T follicular helper cell (primary cell): ENCODE measurements at regions not wholly inside any gene's neighbourhood (a gene's known extent, or its start where the extent isn't known, plus 50 kb on each side); places are given as distances from the start of the nearest gene placed in this dataset.

Source experiments
- DNase-seq: peaks from one replicate; pipeline ENCODE4 v3.0.0-alpha.2; 2020; ENCODE audit warnings: low read depth

GRCh38 chrX:42725196-42725595, 52.8 kb downstream of the PPP1R2C start:
- no peak for DNase-seq

- no peak for DNase-seq
Observed at GRCh38 chrX:42720209-42720608, 57.8 kb downstream of the PPP1R2C start.

GRCh38 chrX:42715701-42716262, 62.2 kb downstream of the PPP1R2C start:
- no peak for DNase-seq

- DNase-seq = peak; percentile 7
Observed at GRCh38 chrX:42714981-42715700, 62.8 kb downstream of the PPP1R2C start.

- no peak for DNase-seq
Observed at GRCh38 chrX:42710452-42710851, 67.5 kb downstream of the PPP1R2C start.

- DNase-seq = no peak
Observed at GRCh38 chrX:42708222-42708621, 69.7 kb downstream of the PPP1R2C start.

- DNase-seq = no peak
Observed at GRCh38 chrX:42707742-42708141, 70.2 kb downstream of the PPP1R2C start.

- DNase-seq = no peak
Observed at GRCh38 chrX:42704454-42704853, 73.5 kb downstream of the PPP1R2C start.

GRCh38 chrX:42697544-42697943, 80.4 kb downstream of the PPP1R2C start:
- no peak for DNase-seq

- no peak for DNase-seq
Observed at GRCh38 chrX:42696536-42697124, 81.3 kb downstream of the PPP1R2C start.

GRCh38 chrX:42695800-42696358, 82.1 kb downstream of the PPP1R2C start:
- DNase-seq = no peak

GRCh38 chrX:42694260-42694815, 83.6 kb downstream of the PPP1R2C start:
- DNase-seq = no peak

GRCh38 chrX:42691196-42691595, 86.8 kb downstream of the PPP1R2C start:
- no peak for DNase-seq

- no peak for DNase-seq
Observed at GRCh38 chrX:42686706-42687105, 91.3 kb downstream of the PPP1R2C start.

- no peak for DNase-seq
Observed at GRCh38 chrX:42686296-42686695, 91.7 kb downstream of the PPP1R2C start.

GRCh38 chrX:42684065-42684464, 93.9 kb downstream of the PPP1R2C start:
- no peak for DNase-seq

- DNase-seq = no peak
Observed at GRCh38 chrX:42680666-42681065, 97.3 kb downstream of the PPP1R2C start.

GRCh38 chrX:42678133-42678532, 99.8 kb downstream of the PPP1R2C start:
- DNase-seq = no peak

- no peak for DNase-seq
Observed at GRCh38 chrX:42673301-42673810, 104.6 kb downstream of the PPP1R2C start.

- DNase-seq = no peak
Observed at GRCh38 chrX:42664680-42665079, 113.3 kb downstream of the PPP1R2C start.

- DNase-seq = no peak
Observed at GRCh38 chrX:42628471-42628870, 149.5 kb downstream of the PPP1R2C start.

GRCh38 chrX:42627891-42628290, 150.1 kb downstream of the PPP1R2C start:
- DNase-seq = no peak

- no peak for DNase-seq
Observed at GRCh38 chrX:42624524-42624923, 153.4 kb downstream of the PPP1R2C start.
